D721Med (cell line): ENCODE measurements at regions not wholly inside any gene's neighbourhood (a gene's known extent, or its start where the extent isn't known, plus 50 kb on each side); places are given as distances from the start of the nearest gene placed in this dataset.
A peak's percentile ranks its signal among the peaks of the same experiment; 100 is the strongest.
"Not testable (repeated sequence)": the region's sequence is repeated elsewhere in the genome, so short reads cannot be mapped to it uniquely, and the experiment has no call there.

ENCODE experiments used
- DNase-seq: peaks from one replicate; pipeline ENCODE4 v3.0.0; 2011; ENCODE audit warnings: low spot score; ENCODE audit not compliant: insufficient read length
- FAIRE-seq: peaks from 2 replicates; lab custom pipeline; 2011; peaks lifted over from hg19 to GRCh38; lab: Jason Lieb, UNC
- TF ChIP-seq, protein P1 (sequence below): IDR thresholded peaks from 2 replicates; pipeline ENCODE4 v1.5.1; 2012; ENCODE audit warnings: mild to moderate bottlenecking, control low read depth; ENCODE audit not compliant: insufficient read depth; ENCODE audit errors: missing control alignments

DNA sequence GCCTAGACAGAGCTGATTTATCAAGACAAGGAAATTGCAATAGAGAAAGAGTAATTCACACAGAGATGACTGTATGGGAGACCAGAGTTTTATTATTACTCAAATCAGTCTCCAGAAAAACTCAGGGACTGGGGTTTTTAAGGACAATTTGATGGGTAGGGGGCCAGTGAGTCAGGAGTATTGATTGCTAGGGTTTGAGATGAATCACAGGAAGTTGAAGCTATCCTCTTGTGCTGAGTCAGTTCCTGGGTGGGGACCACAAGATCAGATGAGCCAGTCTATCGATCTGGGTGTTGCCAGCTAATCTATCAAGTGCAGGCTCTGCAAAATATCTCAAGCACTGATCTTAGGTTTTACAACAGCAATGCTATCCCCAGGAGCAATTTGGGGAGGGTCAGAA, 87.4 kb upstream of the TGIF2LY start:
- DNase-seq, FAIRE-seq: not testable (repeated sequence)

DNA sequence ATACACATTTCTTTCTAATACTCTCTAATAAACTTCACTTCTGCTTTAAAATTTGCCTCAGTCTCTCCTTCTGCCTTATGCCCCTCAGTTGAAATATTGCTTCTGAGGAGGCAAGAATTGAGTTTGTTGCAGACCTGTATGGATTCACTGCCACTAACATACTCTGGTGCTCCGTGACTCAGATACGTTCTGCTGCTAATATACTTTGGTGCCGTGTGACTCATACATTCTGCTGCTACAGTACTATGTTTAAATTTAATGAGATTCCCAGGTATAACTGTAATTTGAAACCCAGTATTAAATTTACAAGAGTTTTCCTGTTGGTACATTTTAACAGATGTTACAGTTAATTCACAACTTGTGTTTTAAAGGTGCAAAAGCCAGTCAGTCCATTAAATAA, 84.3 kb upstream of the TGIF2LY start:
- not testable (repeated sequence) for FAIRE-seq

DNA sequence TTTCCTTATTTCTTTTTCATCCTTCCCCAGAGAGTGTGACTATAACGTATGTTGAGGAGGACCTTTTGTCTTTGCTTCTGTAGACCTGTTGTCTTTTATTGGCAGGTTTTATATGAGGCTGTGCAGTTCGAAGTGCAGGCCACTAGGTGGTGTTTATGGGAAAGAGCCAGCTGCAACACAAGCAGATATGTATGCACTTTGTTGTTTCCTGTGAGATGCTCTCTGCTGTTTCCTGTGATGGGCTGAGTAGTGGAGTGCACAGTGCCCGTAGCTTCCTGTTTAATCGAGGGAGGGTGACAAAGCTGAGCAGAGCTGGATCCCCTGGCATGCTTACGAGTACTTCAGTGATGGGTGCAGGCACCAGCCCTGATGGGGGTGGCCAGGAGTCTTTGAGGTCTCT, 51.8 kb upstream of the TGIF2LY start:
- TF ChIP-seq, protein P1, sequence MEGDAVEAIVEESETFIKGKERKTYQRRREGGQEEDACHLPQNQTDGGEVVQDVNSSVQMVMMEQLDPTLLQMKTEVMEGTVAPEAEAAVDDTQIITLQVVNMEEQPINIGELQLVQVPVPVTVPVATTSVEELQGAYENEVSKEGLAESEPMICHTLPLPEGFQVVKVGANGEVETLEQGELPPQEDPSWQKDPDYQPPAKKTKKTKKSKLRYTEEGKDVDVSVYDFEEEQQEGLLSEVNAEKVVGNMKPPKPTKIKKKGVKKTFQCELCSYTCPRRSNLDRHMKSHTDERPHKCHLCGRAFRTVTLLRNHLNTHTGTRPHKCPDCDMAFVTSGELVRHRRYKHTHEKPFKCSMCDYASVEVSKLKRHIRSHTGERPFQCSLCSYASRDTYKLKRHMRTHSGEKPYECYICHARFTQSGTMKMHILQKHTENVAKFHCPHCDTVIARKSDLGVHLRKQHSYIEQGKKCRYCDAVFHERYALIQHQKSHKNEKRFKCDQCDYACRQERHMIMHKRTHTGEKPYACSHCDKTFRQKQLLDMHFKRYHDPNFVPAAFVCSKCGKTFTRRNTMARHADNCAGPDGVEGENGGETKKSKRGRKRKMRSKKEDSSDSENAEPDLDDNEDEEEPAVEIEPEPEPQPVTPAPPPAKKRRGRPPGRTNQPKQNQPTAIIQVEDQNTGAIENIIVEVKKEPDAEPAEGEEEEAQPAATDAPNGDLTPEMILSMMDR: peak; percentile 2
- FAIRE-seq, DNase-seq: not testable (repeated sequence)

More for the DNA sequence above, 84.3 kb upstream of the TGIF2LY start:
- not testable (repeated sequence) for DNase-seq
